ENCODE measurements at regions not wholly inside any gene's neighbourhood (a gene's known extent, or its start where the extent isn't known, plus 50 kb on each side); places are given as distances from the start of the nearest gene placed in this dataset.

- no peak for TF ChIP-seq EZH2 (IDR thresholded peaks at IDR 0.05; ENCODE audit: borderline replicate concordance, insufficient read depth, low read depth, low read length, poor library complexity, severe bottlenecking)
- no peak for TF ChIP-seq CTCF (IDR thresholded peaks at IDR 0.05)
Measured at GRCh38 chr1:234921266-234922062, 207.2 kb downstream of the TOMM20 start.
